MG63 (cell line): ENCODE measurements at regions not wholly inside any gene's neighbourhood (a gene's known extent, or its start where the extent isn't known, plus 50 kb on each side); places are given as distances from the start of the nearest gene placed in this dataset.
"Not testable (repeated sequence)": the region's sequence is repeated elsewhere in the genome, so short reads cannot be mapped to it uniquely, and the experiment has no call there.

Experiments used
- DNase-seq: peaks from one replicate; pipeline ENCODE4 v3.0.0-alpha.2; 2020
- H3K27me3 ChIP-seq: fragments of 250-450 bp; sonication (Bioruptor Pico); 2 replicates; pipeline ENCODE4 v1.5.1; 2020; ENCODE audit warnings: mild to moderate bottlenecking, moderate library complexity
- H3K36me3 ChIP-seq: fragments of 250-450 bp; sonication (Bioruptor Pico); 2 replicates; pipeline ENCODE4 v1.5.1; 2020; ENCODE audit warnings: mild to moderate bottlenecking, moderate library complexity
- H3K4me3 ChIP-seq: fragments of 250-450 bp; sonication (Bioruptor Pico); 2 replicates; pipeline ENCODE4 v1.5.1; 2020; ENCODE audit warnings: mild to moderate bottlenecking, moderate library complexity
- H3K9me3 ChIP-seq: fragments of 250-450 bp; sonication (Bioruptor Pico); 2 replicates; pipeline ENCODE4 v1.5.1; 2020; ENCODE audit warnings: mild to moderate bottlenecking, moderate library complexity

DNA sequence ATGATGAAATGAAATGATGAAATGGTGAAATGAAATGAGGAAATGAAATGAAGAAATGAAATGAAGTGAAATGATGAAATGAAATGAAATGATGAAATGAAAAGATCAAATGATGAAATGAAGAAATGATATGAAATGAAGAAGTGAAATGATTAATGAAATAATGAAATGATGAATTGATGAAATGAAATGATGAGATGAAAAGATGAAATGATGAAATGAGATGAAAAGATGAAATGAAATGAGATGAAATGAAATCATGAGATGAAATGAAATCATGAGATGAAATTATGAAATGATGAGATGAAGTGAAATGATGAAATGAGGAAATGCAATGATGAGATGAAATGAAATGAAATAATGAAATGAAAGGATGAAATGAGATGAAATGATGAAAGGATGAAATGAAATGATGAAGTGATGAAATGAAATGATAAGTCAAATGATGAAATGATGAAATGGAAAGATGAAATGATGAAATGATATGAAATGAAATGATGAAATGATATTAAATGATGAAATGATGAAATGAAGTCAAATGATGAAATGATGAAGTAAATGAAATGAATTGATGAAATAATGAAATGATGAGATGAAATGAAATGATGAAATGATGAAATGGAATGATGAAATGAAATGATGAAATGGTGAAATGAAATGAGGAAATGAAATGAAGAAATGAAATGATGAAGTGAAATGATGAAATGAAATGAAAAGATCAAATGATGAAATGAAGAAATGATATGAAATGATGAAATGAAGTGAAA, 220.9 kb upstream of the VKORC1L1 start:
- H3K27me3 ChIP-seq, H3K4me3 ChIP-seq, H3K9me3 ChIP-seq, DNase-seq, H3K36me3 ChIP-seq: not testable (repeated sequence)

- H3K36me3 ChIP-seq, H3K9me3 ChIP-seq, H3K27me3 ChIP-seq, H3K4me3 ChIP-seq, DNase-seq: not testable (repeated sequence)
Measured at GRCh38 chr7:65652669-65653068, 220.2 kb upstream of the VKORC1L1 start.

- H3K36me3 ChIP-seq, H3K4me3 ChIP-seq, DNase-seq, H3K27me3 ChIP-seq, H3K9me3 ChIP-seq: not testable (repeated sequence)
Measured at GRCh38 chr7:65656494-65657188, 216.2 kb upstream of the VKORC1L1 start.

DNA sequence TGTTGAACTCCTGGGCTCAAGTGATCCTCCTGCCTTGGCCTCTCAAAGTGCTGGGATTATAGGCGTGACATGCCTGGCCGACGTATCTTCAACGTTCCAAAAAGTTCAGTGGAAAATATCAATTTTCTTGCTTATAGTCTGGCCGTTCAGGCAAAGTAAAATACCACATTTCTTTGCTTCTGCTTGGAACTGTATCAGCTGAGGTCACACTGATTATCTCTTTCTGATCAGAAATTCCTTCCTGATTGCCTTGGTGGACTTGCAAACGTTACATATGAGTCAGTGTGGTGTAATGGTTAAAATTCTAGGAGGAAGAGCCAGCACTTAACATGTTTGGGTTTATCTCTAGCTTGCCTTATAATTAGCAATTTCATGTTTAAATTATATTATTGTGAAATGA, 189.5 kb upstream of the VKORC1L1 start:
- not testable (repeated sequence) for H3K27me3 ChIP-seq, DNase-seq, H3K9me3 ChIP-seq, H3K36me3 ChIP-seq, H3K4me3 ChIP-seq

GRCh38 chr7:65699026-65699714, 173.7 kb upstream of the VKORC1L1 start:
- peak; percentile 52 for DNase-seq
- not testable (repeated sequence) for H3K36me3 ChIP-seq, H3K27me3 ChIP-seq, H3K4me3 ChIP-seq, H3K9me3 ChIP-seq

DNA sequence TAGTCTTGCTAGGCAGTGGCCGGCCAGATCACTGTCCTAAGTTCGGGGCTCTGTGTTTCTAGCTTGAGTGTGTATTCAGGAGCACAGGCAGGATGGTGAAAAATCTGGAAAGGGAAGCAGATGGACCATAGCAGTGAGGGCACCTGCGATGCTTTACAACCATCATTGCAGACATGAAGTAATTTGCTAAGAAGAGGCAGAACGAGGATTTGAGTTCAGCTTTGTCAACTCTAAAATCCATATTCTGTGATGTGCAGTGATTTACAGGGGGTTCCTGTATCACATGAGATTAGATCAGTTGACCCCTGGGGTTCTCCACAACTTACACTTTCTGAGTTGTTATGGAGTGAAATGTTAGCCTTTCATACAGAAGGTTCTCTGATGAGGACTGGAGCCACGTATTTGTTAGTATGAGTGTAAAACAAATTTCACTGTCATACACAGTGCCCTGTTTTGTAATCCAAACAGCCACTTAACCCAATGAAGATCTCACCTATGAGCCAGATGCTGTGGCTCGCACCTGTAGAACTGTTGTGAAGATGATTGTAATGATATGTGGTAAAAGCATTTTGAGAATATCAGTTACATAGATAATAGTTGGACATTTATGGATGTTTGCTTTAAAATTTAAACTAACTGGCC, 173.0 kb upstream of the VKORC1L1 start:
- H3K36me3 ChIP-seq, H3K9me3 ChIP-seq, DNase-seq, H3K4me3 ChIP-seq, H3K27me3 ChIP-seq: not testable (repeated sequence)

- H3K9me3 ChIP-seq, H3K36me3 ChIP-seq, DNase-seq, H3K4me3 ChIP-seq, H3K27me3 ChIP-seq: not testable (repeated sequence)
Measured at GRCh38 chr7:65719123-65719798, 153.6 kb upstream of the VKORC1L1 start.

- H3K4me3 ChIP-seq, result no peak overlapping the region
- no peak for DNase-seq
Measured at GRCh38 chr7:65722361-65722792, 150.5 kb upstream of the VKORC1L1 start.

DNA sequence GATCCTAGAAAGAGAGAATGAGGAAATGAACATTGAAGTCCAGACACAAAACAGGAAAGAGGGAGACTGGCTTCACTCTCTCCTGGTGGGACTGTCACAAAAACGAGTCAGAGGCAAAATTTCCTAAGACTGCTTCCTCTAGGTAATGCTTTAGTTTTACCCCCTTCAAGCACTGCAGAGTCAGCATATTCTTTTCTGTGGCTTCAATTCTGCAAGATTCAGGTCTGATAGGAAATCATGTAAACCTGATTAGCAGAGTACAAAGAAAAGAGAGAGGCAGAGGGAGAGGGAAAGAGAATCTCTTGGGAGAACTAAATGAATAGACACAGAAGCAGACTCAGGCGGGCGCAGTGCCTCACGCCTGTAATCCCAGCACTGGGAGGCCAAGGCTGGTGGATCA, 145.7 kb upstream of the VKORC1L1 start:
- not testable (repeated sequence) for H3K36me3 ChIP-seq

More at GRCh38 chr7:65722361-65722792, 150.5 kb upstream of the VKORC1L1 start:
- Histone ChIP-seq H3K27me3 (no peaks in the 10 kb centered on the region), H3K9me3 (no peaks in the 10 kb centered on the region), H3K36me3 (no peaks in the 10 kb centered on the region)

GRCh38 chr7:65731129-65731528, 141.7 kb upstream of the VKORC1L1 start:
- Histone ChIP-seq H3K4me3 (no peak overlapping the region), H3K9me3 (no peaks in the 10 kb centered on the region), H3K36me3 (no peaks in the 10 kb centered on the region), H3K27me3 (no peaks in the 10 kb centered on the region)
- no peak for DNase-seq

More for the DNA sequence above, 145.7 kb upstream of the VKORC1L1 start:
- not testable (repeated sequence) for H3K27me3 ChIP-seq, H3K9me3 ChIP-seq, DNase-seq, H3K4me3 ChIP-seq

GRCh38 chr7:65731562-65732035, 141.3 kb upstream of the VKORC1L1 start:
- no peaks in the 10 kb centered on the region for H3K9me3 ChIP-seq
- no peaks in the 10 kb centered on the region for H3K27me3 ChIP-seq
- DNase-seq, result no peak
- H3K36me3 ChIP-seq, result no peaks in the 10 kb centered on the region
- H3K4me3 ChIP-seq, result no peak overlapping the region

- no peaks in the 10 kb centered on the region for H3K9me3 ChIP-seq
- no peaks in the 10 kb centered on the region for H3K27me3 ChIP-seq
- H3K36me3 ChIP-seq, result no peaks in the 10 kb centered on the region
- no peak overlapping the region for H3K4me3 ChIP-seq
- no peak for DNase-seq
Measured at GRCh38 chr7:65744406-65744805, 128.5 kb upstream of the VKORC1L1 start.

GRCh38 chr7:65746398-65746669, 126.5 kb upstream of the VKORC1L1 start:
- Histone ChIP-seq H3K9me3 (no peaks in the 10 kb centered on the region), H3K4me3 (no peak overlapping the region), H3K27me3 (no peaks in the 10 kb centered on the region), H3K36me3 (no peaks in the 10 kb centered on the region)
- no peak for DNase-seq

DNA sequence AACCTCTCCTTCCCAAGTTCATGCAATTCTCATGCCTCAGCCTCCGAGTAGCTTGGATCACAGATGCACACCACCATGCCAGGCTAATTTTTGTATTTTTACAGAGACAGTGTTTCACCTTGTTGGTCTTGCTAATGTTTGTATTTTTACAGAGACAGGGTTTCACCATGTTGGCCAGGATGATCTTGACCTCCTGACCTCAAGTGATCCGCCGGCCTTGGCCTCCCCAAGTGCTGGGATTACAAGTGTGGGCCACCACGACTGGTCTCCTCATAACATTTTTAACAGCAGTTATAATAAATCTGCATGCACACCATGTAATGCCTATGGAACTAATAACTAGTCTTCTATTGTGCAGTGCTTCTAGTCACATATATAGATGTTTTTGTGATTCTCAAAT, 123.8 kb upstream of the VKORC1L1 start:
- Histone ChIP-seq H3K36me3 (peaks cover 3% of the 10 kb centered on the region; the same call in 1 of the 2 replicates), H3K4me3 (no peak overlapping the region), H3K9me3 (no peaks in the 10 kb centered on the region), H3K27me3 (no peaks in the 10 kb centered on the region)
- DNase-seq, result no peak

DNA sequence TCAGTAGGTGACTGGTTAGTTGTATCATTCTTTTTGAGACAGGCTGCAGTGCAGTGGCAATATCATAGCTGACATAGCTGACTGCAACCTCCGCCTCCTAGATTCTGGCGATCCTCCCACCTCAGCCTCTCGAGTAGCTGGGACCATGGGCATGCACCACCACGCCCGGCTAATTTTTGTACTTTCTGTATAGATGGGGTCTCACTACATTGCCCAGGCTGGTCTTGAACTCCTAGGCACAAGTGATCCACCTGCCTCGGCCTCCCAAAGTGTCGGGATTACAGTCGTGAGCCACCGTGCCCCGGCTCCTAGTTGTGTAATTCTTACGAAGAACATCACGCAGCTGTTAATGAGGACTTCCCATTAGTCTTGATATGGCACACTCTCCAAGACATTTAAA, 123.4 kb upstream of the VKORC1L1 start:
- peaks cover 3% of the 10 kb centered on the region; the same call in 1 of the 2 replicates for H3K36me3 ChIP-seq
- no peak overlapping the region; the same call in 1 of the 2 replicates for H3K4me3 ChIP-seq
- no peaks in the 10 kb centered on the region for H3K9me3 ChIP-seq
- H3K27me3 ChIP-seq, result no peaks in the 10 kb centered on the region
- DNase-seq, result no peak

GRCh38 chr7:65750511-65751344, 122.1 kb upstream of the VKORC1L1 start:
- no peaks in the 10 kb centered on the region for H3K9me3 ChIP-seq
- H3K4me3 ChIP-seq, result peak overlapping the region; percentile 84
- H3K27me3 ChIP-seq, result no peaks in the 10 kb centered on the region
- peaks cover 3% of the 10 kb centered on the region; the same call in 1 of the 2 replicates for H3K36me3 ChIP-seq
- DNase-seq, result peak; percentile 86
